ENCODE measurements at regions not wholly inside any gene's neighbourhood (a gene's known extent, or its start where the extent isn't known, plus 50 kb on each side); places are given as distances from the start of the nearest gene placed in this dataset.
"Not testable (repeated sequence)": the region's sequence is repeated elsewhere in the genome, so short reads cannot be mapped to it uniquely, and the experiment has no call there.

- TF ChIP-seq CTCF (IDR thresholded peaks at IDR 0.05; ENCODE audit: extremely low read depth, missing control alignments), result no peak
Observed at GRCh38 chr12:30278401-30278800, 417.3 kb downstream of the IPO8 start.

GRCh38 chr12:30272515-30272914 is 423.2 kb downstream of the IPO8 start:
- DNase-seq (ENCODE audit: low spot score), result not testable (repeated sequence)

More at GRCh38 chr12:30278401-30278800, 417.3 kb downstream of the IPO8 start:
- no peak for DNase-seq (ENCODE audit: low spot score)

GRCh38 chr12:30269496-30269895 is 426.2 kb downstream of the IPO8 start:
- DNase-seq (ENCODE audit: low spot score), result no peak
- TF ChIP-seq CTCF (IDR thresholded peaks at IDR 0.05; ENCODE audit: extremely low read depth, missing control alignments), result no peak

- TF ChIP-seq CTCF (IDR thresholded peaks at IDR 0.05; ENCODE audit: extremely low read depth, missing control alignments), result no peak
- DNase-seq (ENCODE audit: low spot score), result no peak
Observed at GRCh38 chr12:30268041-30268440, 427.6 kb downstream of the IPO8 start.

GRCh38 chr12:30263434-30263833 is 432.2 kb downstream of the IPO8 start:
- DNase-seq (ENCODE audit: low spot score), result no peak
- TF ChIP-seq CTCF (IDR thresholded peaks at IDR 0.05; ENCODE audit: extremely low read depth, missing control alignments), result no peak

GRCh38 chr12:30257618-30258017 is 438.1 kb downstream of the IPO8 start:
- DNase-seq (ENCODE audit: low spot score), result no peak
- TF ChIP-seq CTCF (IDR thresholded peaks at IDR 0.05; ENCODE audit: extremely low read depth, missing control alignments), result no peak

- DNase-seq (ENCODE audit: low spot score), result no peak
- no peak for TF ChIP-seq CTCF (IDR thresholded peaks at IDR 0.05; ENCODE audit: extremely low read depth, missing control alignments)
Observed at GRCh38 chr12:30251546-30251945, 444.1 kb downstream of the IPO8 start.

- no peak for TF ChIP-seq CTCF (IDR thresholded peaks at IDR 0.05; ENCODE audit: extremely low read depth, missing control alignments)
- no peak for DNase-seq (ENCODE audit: low spot score)
Observed at GRCh38 chr12:30243426-30243825, 452.2 kb downstream of the IPO8 start.

All from GM20000 (cell line).